Inflammatory macrophage treated with lipopolysaccharide for 1 hour (primary cell): ENCODE measurements at regions not wholly inside any gene's neighbourhood (a gene's known extent, or its start where the extent isn't known, plus 50 kb on each side); places are given as distances from the start of the nearest gene placed in this dataset.

Experiments used
- DNase-seq, 2 donors: peaks; one replicate each; pipeline ENCODE4 v3.0.0-alpha.2; 2020 to 2022

- no peak for DNase-seq
These were observed 548.6 kb upstream of the RAB6C start for GRCh38 chr2:129430911-129431310.

GRCh38 chr2:129431881-129432280 is 547.6 kb upstream of the RAB6C start:
- DNase-seq: no peak

GRCh38 chr2:129436809-129437208 is 542.7 kb upstream of the RAB6C start:
- no peak for DNase-seq

GRCh38 chr2:129437725-129438124 is 541.7 kb upstream of the RAB6C start:
- no peak for DNase-seq

- DNase-seq: no peak
These were observed 540.9 kb upstream of the RAB6C start for GRCh38 chr2:129438501-129439057.

GRCh38 chr2:129439406-129440302 is 539.8 kb upstream of the RAB6C start:
- no peak for DNase-seq

GRCh38 chr2:129441610-129442009 is 537.9 kb upstream of the RAB6C start:
- no peak for DNase-seq

GRCh38 chr2:129443235-129443864 is 536.1 kb upstream of the RAB6C start:
- no peak for DNase-seq

- DNase-seq: no peak
These were observed 535.4 kb upstream of the RAB6C start for GRCh38 chr2:129443865-129444739.

GRCh38 chr2:129444751-129445150 is 534.7 kb upstream of the RAB6C start:
- no peak for DNase-seq

GRCh38 chr2:129456691-129457090 is 522.8 kb upstream of the RAB6C start:
- DNase-seq: no peak

GRCh38 chr2:129457277-129457818 is 522.1 kb upstream of the RAB6C start:
- no peak for DNase-seq

- no peak for DNase-seq
These were observed 521.5 kb upstream of the RAB6C start for GRCh38 chr2:129458006-129458405.

GRCh38 chr2:129458436-129458835 is 521.0 kb upstream of the RAB6C start:
- no peak for DNase-seq

GRCh38 chr2:129459200-129459876 is 520.1 kb upstream of the RAB6C start:
- DNase-seq: no peak

- DNase-seq: no peak
These were observed 519.6 kb upstream of the RAB6C start for GRCh38 chr2:129459881-129460280.

GRCh38 chr2:129460299-129461198 is 518.9 kb upstream of the RAB6C start:
- no peak for DNase-seq

- no peak for DNase-seq
These were observed 517.1 kb upstream of the RAB6C start for GRCh38 chr2:129462349-129462748.

- DNase-seq: no peak
These were observed 516.5 kb upstream of the RAB6C start for GRCh38 chr2:129462967-129463366.

- no peak for DNase-seq
These were observed 515.4 kb upstream of the RAB6C start for GRCh38 chr2:129464036-129464435.

GRCh38 chr2:129464631-129465030 is 514.8 kb upstream of the RAB6C start:
- DNase-seq: no peak
